ENCODE measurements at regions not wholly inside any gene's neighbourhood (a gene's known extent, or its start where the extent isn't known, plus 50 kb on each side); places are given as distances from the start of the nearest gene placed in this dataset.

GRCh38 chr4:148654131-148654530 is 211.9 kb upstream of the NR3C2 start:
- no peaks in the 10 kb centered on the region for H3K9me3 Mint-ChIP-seq (ENCODE audit: unreplicated experiment)
- DNase-seq (ENCODE audit: unreplicated experiment), result no peak
- intact Hi-C loops (cut with micrococcal nuclease), result no loop called here
- CTCF ChIA-PET, result no interaction called here
- H3K36me3 Mint-ChIP-seq (ENCODE audit: insufficient read depth, unreplicated experiment), result peaks cover 4% of the 10 kb centered on the region
- no peaks in the 10 kb centered on the region for H3K27me3 Mint-ChIP-seq (ENCODE audit: insufficient read depth, unreplicated experiment)
- H3K27ac Mint-ChIP-seq (ENCODE audit: low read depth, unreplicated experiment), result no peak overlapping the region
- POLR2A ChIA-PET, result no interaction called here
- no TSS peak for BruUV-seq (replicated peaks)
- TF ChIP-seq CTCF (IDR thresholded peaks at IDR 0.05; ENCODE audit: unreplicated experiment), result no peak
- peaks cover 19% of the 10 kb centered on the region for H3K4me1 Mint-ChIP-seq (ENCODE audit: insufficient read depth, unreplicated experiment)
- no peak overlapping the region for H3K4me3 Mint-ChIP-seq (ENCODE audit: unreplicated experiment)

GRCh38 chr4:148653681-148654080 is 211.5 kb upstream of the NR3C2 start:
- no peak for TF ChIP-seq CTCF (IDR thresholded peaks at IDR 0.05; ENCODE audit: unreplicated experiment)
- no TSS peak for BruUV-seq (replicated peaks)
- Mint-ChIP-seq H3K4me1 (ENCODE audit: insufficient read depth, unreplicated experiment) (peaks cover 19% of the 10 kb centered on the region), H3K27ac (ENCODE audit: low read depth, unreplicated experiment) (no peak overlapping the region), H3K9me3 (ENCODE audit: unreplicated experiment) (no peaks in the 10 kb centered on the region), H3K36me3 (ENCODE audit: insufficient read depth, unreplicated experiment) (peaks cover 4% of the 10 kb centered on the region), H3K4me3 (ENCODE audit: unreplicated experiment) (no peak overlapping the region), H3K27me3 (ENCODE audit: insufficient read depth, unreplicated experiment) (no peaks in the 10 kb centered on the region)
- DNase-seq (ENCODE audit: unreplicated experiment), result no peak
- intact Hi-C loops (cut with micrococcal nuclease), result no loop called here
- CTCF ChIA-PET, result no interaction called here
- POLR2A ChIA-PET, result no interaction called here

- ChIA-PET CTCF (interaction anchor here (0.6 to 1.1 kb wide), 3 partner anchors 18 to 1664 kb away, joined by 3 read pairs; no protein-coding TSS in a partner anchor), POLR2A (interaction anchor here (0.8 to 1.4 kb wide), 2 partner anchors 10 to 15 kb away, joined by 3 read pairs; no protein-coding TSS in a partner anchor)
- H3K36me3 Mint-ChIP-seq (ENCODE audit: insufficient read depth, unreplicated experiment), result peaks cover 4% of the 10 kb centered on the region
- BruUV-seq (replicated peaks), result no TSS peak
- no peaks in the 10 kb centered on the region for H3K27me3 Mint-ChIP-seq (ENCODE audit: insufficient read depth, unreplicated experiment)
- H3K4me3 Mint-ChIP-seq (ENCODE audit: unreplicated experiment), result no peak overlapping the region
- no peaks in the 10 kb centered on the region for H3K9me3 Mint-ChIP-seq (ENCODE audit: unreplicated experiment)
- DNase-seq (ENCODE audit: unreplicated experiment), result no peak
- intact Hi-C loops (cut with micrococcal nuclease), result no loop called here
- peaks cover 14% of the 10 kb centered on the region for H3K4me1 Mint-ChIP-seq (ENCODE audit: insufficient read depth, unreplicated experiment)
- no peak for TF ChIP-seq CTCF (IDR thresholded peaks at IDR 0.05; ENCODE audit: unreplicated experiment)
- H3K27ac Mint-ChIP-seq (ENCODE audit: low read depth, unreplicated experiment), result no peak overlapping the region
Observed at GRCh38 chr4:148651991-148652390, 209.8 kb upstream of the NR3C2 start.

- no peaks in the 10 kb centered on the region for H3K27me3 Mint-ChIP-seq (ENCODE audit: insufficient read depth, unreplicated experiment)
- peak; percentile 51 for DNase-seq (ENCODE audit: unreplicated experiment)
- peaks cover 4% of the 10 kb centered on the region for H3K36me3 Mint-ChIP-seq (ENCODE audit: insufficient read depth, unreplicated experiment)
- ChIA-PET CTCF (interaction anchor here (0.8 to 1.8 kb wide), 3 partner anchors 15 to 599 kb away, joined by 3 to 4 read pairs (median 4); no protein-coding TSS in a partner anchor), POLR2A (interaction anchor here (1.6 kb wide), 1 partner anchor 15 kb away, joined by 6 read pairs; no protein-coding TSS in a partner anchor)
- peaks cover 14% of the 10 kb centered on the region for H3K4me1 Mint-ChIP-seq (ENCODE audit: insufficient read depth, unreplicated experiment)
- no peak for TF ChIP-seq CTCF (IDR thresholded peaks at IDR 0.05; ENCODE audit: unreplicated experiment)
- H3K4me3 Mint-ChIP-seq (ENCODE audit: unreplicated experiment), result no peak overlapping the region
- H3K27ac Mint-ChIP-seq (ENCODE audit: low read depth, unreplicated experiment), result peak overlapping the region; percentile 7
- H3K9me3 Mint-ChIP-seq (ENCODE audit: unreplicated experiment), result no peaks in the 10 kb centered on the region
- BruUV-seq (replicated peaks), result no TSS peak
- intact Hi-C loops (cut with micrococcal nuclease), result no loop called here
Observed at GRCh38 chr4:148649652-148650331, 207.6 kb upstream of the NR3C2 start.
